ENCODE measurements at regions not wholly inside any gene's neighbourhood (a gene's known extent, or its start where the extent isn't known, plus 50 kb on each side); places are given as distances from the start of the nearest gene placed in this dataset.
"Not testable (repeated sequence)": the region's sequence is repeated elsewhere in the genome, so short reads cannot be mapped to it uniquely, and the experiment has no call there.

- TF ChIP-seq, protein P1, sequence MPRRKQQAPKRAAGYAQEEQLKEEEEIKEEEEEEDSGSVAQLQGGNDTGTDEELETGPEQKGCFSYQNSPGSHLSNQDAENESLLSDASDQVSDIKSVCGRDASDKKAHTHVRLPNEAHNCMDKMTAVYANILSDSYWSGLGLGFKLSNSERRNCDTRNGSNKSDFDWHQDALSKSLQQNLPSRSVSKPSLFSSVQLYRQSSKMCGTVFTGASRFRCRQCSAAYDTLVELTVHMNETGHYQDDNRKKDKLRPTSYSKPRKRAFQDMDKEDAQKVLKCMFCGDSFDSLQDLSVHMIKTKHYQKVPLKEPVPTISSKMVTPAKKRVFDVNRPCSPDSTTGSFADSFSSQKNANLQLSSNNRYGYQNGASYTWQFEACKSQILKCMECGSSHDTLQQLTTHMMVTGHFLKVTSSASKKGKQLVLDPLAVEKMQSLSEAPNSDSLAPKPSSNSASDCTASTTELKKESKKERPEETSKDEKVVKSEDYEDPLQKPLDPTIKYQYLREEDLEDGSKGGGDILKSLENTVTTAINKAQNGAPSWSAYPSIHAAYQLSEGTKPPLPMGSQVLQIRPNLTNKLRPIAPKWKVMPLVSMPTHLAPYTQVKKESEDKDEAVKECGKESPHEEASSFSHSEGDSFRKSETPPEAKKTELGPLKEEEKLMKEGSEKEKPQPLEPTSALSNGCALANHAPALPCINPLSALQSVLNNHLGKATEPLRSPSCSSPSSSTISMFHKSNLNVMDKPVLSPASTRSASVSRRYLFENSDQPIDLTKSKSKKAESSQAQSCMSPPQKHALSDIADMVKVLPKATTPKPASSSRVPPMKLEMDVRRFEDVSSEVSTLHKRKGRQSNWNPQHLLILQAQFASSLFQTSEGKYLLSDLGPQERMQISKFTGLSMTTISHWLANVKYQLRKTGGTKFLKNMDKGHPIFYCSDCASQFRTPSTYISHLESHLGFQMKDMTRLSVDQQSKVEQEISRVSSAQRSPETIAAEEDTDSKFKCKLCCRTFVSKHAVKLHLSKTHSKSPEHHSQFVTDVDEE (CRISPR knock-in tag; IDR thresholded peaks at IDR 0.05): not testable (repeated sequence)
- not testable (repeated sequence) for TF ChIP-seq ZNF565 (CRISPR knock-in tag; conservative IDR thresholded peaks at IDR 0.05; ENCODE audit: low read depth)
These were observed 2948.3 kb upstream of the OR11H1 start for GRCh38 chr22:12579655-12580054.

Data from SK-N-SH treated with all-trans-retinoic acid at 6 μM for 48 hours (cell line).